Stimulated activated CD4-positive, alpha-beta T cell treated with anti-CD3 and anti-CD28 coated beads, TNF-alpha, amount 100 ng/mL, for 48 hours (primary cell): ENCODE measurements at regions not wholly inside any gene's neighbourhood (a gene's known extent, or its start where the extent isn't known, plus 50 kb on each side); places are given as distances from the start of the nearest gene placed in this dataset.
"Not testable (repeated sequence)": the region's sequence is repeated elsewhere in the genome, so short reads cannot be mapped to it uniquely, and the experiment has no call there.

Experiments used
- DNase-seq, 3 donors: peaks; one replicate each; pipeline ENCODE4 v3.0.0-alpha.2; 2020; ENCODE audit warnings: low read depth in 3 of 3

DNA sequence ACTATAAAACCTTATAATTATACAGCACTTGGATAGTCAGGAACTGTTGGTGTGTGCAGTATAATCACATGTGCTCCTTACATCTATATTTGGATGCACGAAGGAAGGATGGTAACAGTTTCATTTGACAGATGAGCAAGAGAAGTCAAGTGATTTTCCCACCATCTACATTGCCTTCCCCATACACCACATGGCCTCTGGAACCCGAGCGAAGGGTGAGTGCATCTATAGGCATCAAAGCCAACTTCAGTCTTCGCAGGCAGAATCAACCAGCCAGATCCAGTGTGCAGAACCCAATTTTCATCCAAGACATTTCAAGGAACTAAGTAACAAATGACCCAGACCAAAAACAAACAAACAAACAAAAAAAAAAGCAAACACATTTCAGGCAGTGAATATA lies 85.1 kb upstream of the BLID start:
- DNase-seq, result no peak

DNA sequence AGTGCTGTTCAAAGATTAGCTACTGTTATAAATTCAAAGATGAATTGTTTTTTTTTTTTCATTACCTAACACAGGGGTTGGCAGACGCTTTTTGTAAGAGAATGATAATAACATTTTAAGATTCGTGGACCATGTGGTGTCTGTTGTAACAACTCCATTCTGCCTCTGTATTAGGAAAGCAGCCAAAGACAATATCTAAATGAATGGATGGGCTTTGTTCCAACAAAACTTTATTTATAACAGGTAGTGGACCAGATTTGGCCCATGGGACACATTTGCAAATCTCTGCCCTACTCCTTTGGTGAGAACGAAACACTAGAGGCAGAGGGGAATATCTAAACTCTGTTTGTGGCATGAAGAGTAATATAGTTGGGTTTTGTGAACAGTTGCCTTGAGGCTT lies 83.6 kb upstream of the BLID start:
- DNase-seq, result no peak

GRCh38 chr11:122198291-122198983 lies 82.4 kb upstream of the BLID start:
- no peak for DNase-seq

GRCh38 chr11:122197066-122197987 lies 81.3 kb upstream of the BLID start:
- no peak for DNase-seq

GRCh38 chr11:122195790-122196189 lies 79.8 kb upstream of the BLID start:
- no peak for DNase-seq

DNA sequence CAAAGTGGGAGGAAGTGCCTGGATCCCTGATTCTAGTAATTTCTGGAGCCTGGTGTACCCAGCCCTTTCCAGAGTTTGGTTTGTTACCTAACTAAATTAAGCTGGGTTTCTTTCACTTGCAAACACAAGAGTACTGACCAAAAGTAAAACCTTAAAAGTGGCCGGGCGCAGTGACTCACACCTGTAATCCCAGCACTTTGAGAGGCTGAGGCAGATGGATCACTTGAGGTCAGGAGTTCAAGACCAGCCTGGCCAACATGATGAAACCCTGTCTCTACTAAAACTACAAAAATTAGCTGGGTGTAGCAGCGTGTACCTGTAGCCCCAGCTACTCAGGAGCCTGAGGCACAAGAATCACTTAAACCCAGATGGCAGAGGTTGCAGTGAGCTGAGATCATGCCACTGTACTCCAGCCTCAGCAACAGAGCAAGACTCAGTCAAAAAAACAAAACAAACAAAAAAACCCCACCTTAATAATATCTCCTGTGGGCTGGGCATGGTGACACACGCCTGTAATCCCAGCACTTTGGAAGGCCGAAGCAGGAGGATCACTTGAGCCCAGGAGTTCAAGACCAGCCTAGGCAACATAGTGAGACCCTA lies 78.0 kb upstream of the BLID start:
- DNase-seq, result not testable (repeated sequence)

- DNase-seq, result no peak
Measured at GRCh38 chr11:122193457-122193856, 77.4 kb upstream of the BLID start.

DNA sequence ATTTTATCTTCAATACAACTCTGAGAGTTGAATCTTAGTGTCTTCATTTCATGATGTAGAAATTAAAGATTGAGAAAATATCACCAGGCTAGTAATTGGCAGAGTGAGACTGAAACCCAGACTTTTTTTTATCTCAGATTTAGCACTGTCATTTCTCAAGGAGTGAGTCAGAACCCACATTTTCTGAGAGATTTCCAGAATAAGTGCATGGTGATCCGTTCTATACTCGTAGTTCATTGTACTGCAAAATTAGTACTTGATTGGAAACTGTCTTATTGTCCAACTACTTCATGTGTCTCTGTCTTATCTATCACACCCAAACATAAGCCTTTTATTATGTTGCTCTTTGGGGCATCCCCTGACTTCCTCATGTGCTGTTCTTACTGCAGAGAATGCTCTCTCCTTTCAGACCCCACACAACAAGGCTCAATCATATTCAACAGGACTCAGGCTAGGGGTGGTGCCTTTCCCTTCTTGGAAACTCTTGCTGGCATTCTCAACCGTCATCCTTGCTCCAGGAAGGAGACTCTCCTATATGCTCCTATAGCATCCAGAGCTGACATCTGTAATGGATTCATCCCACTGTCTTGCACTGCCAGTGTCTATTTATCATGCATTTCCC lies 76.7 kb upstream of the BLID start:
- no peak for DNase-seq

GRCh38 chr11:122190768-122191167 lies 74.8 kb upstream of the BLID start:
- no peak for DNase-seq

DNA sequence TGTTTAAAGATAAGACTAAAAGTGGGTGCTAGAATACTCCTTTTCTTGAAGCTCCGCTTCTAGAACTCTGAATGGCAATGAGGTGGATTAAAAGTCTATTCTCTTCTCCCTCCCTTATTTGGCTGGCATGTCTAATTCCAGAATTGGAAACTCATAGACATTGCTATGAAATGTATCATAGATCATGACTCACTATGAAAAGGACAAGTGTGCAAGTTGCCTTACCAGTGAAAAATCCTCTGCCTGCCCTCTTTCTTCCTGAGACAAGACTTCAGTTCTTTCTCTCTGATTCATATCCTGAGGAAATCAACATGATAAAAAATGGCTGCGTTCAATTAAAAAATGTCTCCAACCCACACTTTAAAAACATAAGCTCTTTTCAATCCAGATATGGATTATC lies 73.2 kb upstream of the BLID start:
- no peak for DNase-seq

GRCh38 chr11:122187373-122188165 lies 71.6 kb upstream of the BLID start:
- DNase-seq, result no peak

GRCh38 chr11:122186439-122187080 lies 70.5 kb upstream of the BLID start:
- no peak for DNase-seq

DNA sequence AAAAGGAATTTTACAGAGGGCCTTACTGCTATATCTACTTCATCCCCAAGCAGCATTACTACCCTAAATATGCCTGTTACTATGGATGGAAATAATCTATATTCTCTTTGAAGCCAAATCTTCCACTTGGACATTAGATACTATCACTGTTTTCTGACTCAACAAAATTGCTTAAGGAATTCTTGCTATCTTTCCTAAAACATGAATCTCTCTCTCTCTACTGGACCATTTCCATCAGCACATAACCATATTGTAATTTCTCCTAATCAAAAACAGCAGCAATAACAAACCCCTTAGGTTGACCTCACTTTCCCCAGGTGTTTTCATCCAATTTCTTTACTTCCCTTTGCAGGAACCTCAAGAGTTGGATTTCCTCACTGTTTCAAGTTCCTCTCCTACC lies 67.9 kb upstream of the BLID start:
- no peak for DNase-seq

GRCh38 chr11:122181893-122182292 lies 65.9 kb upstream of the BLID start:
- DNase-seq, result no peak

DNA sequence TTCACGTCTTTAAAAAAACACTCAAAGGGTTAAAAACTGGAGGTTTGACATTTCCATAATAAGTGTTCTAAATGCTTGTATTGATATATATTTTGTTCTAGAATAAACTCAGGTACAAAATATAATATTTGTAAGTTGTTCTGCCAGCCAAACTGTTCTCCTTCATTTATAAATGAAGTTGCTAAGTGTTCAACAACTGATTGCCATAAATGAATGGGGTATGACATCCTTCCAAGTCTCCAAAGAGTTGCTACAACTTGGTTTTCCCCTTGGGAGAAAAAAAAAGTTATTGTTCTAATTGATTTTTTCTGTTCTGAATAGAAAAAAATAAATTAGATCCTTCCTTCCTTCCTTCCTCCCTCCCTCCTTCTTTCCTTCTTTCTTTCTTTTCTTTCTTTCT lies 65.4 kb upstream of the BLID start:
- no peak for DNase-seq

DNA sequence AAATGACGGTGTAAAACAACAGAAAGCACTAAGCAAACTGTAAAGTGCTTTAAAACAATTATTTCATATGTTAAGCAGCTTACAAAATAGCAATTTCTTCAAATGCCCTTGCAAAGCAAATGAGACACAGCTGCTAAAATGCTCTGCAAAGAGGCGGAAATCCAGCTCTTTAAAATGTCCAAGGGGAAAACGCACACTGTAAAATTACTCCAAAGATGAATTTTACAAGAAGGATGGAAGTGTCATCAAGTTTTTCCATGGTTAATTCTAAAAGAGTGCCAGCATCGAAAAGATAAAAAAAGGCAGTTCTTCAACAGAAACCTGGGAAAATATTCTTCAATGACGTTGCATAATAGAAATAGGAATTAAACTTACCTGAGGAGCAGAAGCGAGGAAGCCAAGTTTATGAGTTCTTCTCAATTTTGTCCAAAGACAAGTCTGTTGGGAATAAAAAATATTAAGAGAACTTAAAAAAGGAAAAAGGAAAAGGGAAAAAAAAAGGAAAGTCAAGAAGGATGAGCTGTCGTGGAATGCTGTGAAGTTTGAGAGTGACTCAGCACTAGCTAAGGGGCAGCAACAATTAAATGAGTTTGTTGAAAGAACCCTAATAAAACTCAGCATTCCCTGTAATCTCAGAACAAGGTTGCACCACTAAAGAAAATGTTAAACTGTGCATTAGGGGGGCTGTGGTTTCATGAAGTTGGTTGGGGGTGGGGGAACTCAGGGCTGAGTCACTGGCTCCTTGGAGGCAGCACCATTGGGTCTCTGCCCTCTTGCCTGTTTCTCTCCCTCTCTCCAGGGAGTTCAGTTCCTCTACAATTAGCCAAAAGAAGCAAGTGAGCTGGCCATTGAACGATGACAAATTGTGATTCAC lies 64.2 kb upstream of the BLID start:
- DNase-seq, result no peak

DNA sequence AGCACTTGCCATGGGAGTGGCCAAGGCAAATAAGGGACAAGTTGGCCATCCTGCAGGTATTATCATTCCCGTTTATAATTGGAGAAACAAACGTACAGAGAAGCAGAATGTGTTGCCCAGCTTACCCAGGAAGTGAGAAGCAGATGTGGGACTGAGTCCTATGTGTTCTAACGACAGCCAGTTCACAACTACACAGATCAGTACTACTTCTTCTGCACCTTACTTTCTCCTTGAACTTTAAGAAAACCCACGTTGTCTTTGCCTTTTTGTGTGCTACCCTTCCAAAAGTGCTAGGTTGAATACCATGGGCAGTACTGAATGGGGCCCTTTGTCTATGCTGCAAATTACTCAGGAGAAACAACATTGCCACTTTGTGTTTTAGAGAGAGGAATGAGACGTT lies 62.8 kb upstream of the BLID start:
- no peak for DNase-seq

DNA sequence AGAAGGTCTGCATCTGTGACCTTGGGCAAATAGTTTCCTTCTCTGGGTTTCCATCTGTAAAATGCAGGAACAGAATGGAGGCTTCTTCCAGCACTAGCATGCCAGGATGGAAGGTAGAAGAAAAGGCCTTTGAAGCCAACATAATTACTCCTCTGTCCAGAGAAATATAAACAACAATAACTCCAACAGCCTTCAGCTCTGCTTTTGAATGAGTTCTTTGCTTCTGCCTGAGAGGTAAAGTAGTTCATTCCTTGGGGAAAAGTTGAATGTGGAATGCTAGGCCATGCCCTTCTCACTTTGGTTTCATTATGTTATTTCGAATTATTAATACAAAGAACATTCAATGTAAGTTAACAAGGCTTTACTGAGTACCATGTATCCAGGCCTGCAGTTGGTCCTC lies 61.2 kb upstream of the BLID start:
- DNase-seq, result no peak

GRCh38 chr11:122176651-122177050 lies 60.6 kb upstream of the BLID start:
- DNase-seq, result no peak

GRCh38 chr11:122175306-122175705 lies 59.3 kb upstream of the BLID start:
- DNase-seq, result no peak
